Gastrocnemius medialis (tissue), 4 donors: ENCODE measurements at regions not wholly inside any gene's neighbourhood (a gene's known extent, or its start where the extent isn't known, plus 50 kb on each side); places are given as distances from the start of the nearest gene placed in this dataset.

Experiments used
- CTCF ChIP-seq, 5 experiments: fragments of 450-650 bp in 3 of 5; fragments of 200-600 bp in 2 of 5; sonication (generic) in 2 of 5; IDR thresholded peaks in 4 of 5; conservative IDR thresholded peaks in 1 of 5; 1 replicate in 4 of 5; 2 replicates in 1 of 5; pipeline ENCODE4 v1.5.1; 2016 to 2019; ENCODE audit warnings: antibody characterized with exemption in 5 of 5, mild to moderate bottlenecking in 3 of 5, moderate library complexity in 3 of 5
- POLR2A ChIP-seq, 2 donors: fragments of 450-650 bp; IDR thresholded peaks; one replicate each; pipeline ENCODE4 v1.6.1; 2017; ENCODE audit warnings: antibody characterized with exemption in 2 of 2, mild to moderate bottlenecking in 2 of 2, moderate library complexity in 2 of 2

DNA sequence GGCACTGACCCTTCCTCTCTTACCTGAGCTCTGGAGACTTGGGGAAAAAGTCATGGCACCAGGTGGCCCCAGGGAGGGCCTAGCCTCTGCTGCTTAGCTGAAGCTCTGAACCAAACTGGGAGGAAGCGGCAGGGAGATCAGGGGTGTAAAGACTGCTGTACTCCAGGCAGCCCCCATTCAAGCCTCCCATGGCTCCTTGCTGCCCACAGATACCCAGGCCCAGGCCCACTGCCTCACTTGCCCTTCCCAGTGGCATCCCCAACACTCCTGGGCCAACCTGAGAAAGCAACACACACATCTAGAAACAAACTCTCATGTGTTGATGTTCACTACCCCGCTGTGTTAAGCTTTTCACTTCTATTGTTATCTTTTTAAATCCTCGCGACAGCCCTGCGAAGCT is 151.6 kb downstream of the C5orf15 start:
- TF ChIP-seq CTCF (IDR thresholded peaks at IDR 0.05 in 4 of 5, conservative IDR thresholded peaks at IDR 0.05 in 1 of 5) (no peak), POLR2A (IDR thresholded peaks at IDR 0.05) (no peak)
